Ecto neural progenitor cell (in vitro differentiated cells): ENCODE measurements at regions not wholly inside any gene's neighbourhood (a gene's known extent, or its start where the extent isn't known, plus 50 kb on each side); places are given as distances from the start of the nearest gene placed in this dataset.

ENCODE experiments used
- DNase-seq: peaks from one replicate; pipeline ENCODE4 v3.0.0-alpha.2; 2018; ENCODE audit warnings: low spot score

DNA sequence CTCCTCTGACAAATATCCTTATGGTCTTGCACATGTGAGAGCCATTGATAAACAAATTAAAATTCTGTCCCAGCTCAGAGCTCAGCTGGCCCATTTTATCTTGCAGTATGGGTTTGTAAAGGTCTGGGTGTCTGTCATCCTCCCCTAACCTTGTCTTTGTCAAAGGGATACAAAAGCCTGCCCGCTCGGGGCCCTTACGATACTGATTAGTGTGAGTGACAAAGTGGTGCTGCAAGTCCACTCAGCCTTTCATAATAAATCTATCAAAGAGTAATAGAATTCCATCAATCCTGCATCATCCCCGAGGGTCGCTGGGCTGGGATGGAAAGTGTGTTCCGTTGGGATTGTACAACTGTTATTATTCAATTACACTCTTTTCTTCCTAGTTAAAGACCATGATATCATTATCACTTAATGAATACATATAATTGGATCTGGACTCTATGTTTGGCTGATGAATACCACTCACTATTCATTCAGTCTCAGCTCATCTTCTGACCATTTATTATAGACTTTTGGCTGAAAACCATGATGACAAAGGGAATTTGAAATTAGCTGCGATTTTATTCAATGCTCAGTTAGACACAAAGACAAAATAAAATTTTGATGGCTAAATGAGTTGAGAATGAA, 122.5 kb upstream of the FOXD3 start:
- peak; percentile 47 for DNase-seq

DNA sequence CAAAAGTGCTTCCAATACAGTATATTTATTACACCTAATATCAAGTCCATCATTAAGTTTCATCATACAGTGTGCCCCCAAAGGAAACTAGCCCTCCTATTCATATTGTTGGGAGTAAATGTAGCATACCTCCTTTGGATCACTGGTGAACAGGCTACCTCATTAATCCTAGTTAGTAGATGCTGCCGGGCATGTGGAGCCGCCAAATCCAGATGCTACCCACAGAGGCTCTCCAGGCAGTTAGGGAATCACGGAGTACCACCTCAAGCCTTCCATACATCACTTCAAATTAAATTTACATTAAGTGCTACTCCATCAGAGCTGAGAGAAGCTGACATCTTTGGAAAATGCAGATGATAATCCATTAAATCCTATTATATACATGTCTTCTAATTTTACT, 121.7 kb upstream of the FOXD3 start:
- no peak for DNase-seq

DNA sequence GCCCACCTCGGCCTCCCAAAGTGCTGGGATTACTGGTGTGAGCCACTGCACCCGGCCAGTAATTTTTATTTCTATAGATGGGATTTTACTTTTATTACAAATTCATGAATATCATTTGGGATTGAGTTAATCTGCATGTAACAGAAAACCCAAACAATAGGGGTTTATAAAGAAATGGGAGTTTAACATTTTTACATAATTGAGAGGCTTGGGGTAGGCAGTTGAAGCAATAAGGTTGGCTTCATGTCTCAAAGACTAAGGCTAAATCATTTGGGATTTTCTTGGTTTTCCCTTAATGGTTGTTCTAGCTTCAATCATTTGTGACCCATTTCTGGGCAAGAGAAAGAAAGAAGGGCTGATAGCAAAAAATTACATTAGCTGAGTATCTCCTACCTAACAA, 118.7 kb upstream of the FOXD3 start:
- no peak for DNase-seq

GRCh38 chr1:63205776-63206175, 116.6 kb upstream of the FOXD3 start:
- no peak for DNase-seq

GRCh38 chr1:63214553-63214952, 107.8 kb upstream of the FOXD3 start:
- no peak for DNase-seq

DNA sequence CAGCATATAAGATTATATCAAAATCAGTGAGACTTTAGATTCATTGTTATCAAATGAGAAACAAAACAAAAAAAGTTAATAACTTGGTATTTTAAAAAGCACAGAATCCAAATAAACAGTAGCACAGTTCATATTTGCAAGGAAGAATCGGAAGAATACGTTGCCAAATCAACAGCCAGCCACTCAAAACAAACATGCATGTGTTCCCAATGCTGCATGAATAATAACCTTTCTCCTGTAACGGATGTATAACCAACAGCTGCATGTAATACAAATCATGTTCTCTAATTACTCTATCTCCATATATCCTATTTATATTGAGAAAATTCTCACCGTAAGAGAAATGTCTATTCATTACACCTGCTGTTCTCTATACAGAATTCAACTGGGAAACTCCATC, 98.9 kb upstream of the FOXD3 start:
- no peak for DNase-seq

DNA sequence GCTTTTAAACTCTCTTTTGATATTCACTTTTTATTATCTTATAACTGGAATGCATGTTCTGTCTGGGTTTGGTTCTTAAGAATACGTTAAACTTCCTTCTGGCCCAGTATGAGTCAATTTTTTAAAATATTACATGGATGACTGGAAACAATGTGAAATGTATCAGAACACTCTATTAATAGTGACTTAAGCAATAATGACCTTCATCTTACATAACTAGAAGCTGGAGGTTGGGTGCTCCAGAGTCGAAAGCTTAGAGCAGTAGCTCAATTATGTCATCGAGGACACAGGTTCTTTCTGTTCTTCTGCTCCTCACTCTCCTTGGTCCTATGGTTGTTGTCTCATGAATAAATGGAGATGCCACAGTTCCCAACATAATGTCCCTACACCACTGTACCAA, 91.6 kb upstream of the FOXD3 start:
- DNase-seq: no peak

DNA sequence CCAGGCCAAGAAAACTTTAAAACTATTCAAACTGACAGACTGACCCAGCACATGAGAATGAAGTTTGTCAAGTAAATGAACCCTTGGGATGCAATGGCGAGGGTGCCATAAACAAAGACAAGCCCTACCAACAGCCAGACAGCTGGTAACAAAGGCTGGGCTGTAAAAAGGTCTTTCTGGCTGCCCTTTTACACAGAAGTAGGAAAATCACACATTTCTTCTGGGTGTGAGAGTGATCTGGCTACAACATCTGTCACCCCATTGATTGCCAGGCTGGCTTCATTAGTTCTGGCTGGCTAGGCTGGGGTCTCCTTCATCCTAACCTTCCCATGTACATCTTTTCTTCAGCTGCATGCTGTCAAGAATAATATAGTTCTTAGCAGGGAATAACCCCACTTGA, 83.6 kb upstream of the FOXD3 start:
- DNase-seq: no peak

DNA sequence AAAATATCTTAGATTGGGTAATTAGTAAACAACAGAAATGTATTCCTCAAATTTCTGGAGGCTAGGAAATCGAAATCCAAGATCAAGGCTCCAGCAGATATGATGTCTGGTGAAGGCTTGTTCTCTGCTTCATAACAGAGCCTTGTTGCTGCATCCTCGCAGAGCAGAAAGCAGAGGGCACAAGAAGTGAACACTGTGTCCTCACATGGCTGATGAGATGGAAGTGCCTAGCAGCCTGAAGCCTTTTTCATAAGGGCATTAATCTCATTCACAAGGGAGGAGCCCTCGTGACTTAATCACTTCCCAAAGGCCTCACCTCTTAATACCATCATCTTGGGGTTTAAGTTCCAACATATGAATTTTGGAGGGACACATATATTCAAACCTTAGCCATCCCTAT, 77.2 kb upstream of the FOXD3 start:
- DNase-seq: no peak

GRCh38 chr1:63248216-63248615, 74.2 kb upstream of the FOXD3 start:
- no peak for DNase-seq

DNA sequence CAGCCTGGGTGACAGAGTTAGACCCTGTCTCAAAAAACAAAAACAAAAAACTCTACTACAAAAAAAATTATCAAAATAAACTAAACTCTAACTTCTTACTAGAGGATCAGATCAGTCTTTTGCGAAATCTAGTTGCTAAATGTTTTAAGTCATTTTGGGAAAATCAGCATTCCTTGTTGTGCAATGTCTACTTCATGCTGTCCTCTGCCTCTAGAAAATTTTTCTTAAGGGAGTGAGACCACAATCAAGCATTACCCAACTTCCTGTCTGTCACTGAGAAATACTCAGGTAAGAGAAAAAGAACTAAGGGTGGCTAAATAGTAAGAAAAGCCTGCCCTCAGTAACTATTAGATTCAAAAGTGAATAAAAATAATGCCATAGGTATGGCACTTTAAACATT, 67.2 kb upstream of the FOXD3 start:
- DNase-seq: no peak

DNA sequence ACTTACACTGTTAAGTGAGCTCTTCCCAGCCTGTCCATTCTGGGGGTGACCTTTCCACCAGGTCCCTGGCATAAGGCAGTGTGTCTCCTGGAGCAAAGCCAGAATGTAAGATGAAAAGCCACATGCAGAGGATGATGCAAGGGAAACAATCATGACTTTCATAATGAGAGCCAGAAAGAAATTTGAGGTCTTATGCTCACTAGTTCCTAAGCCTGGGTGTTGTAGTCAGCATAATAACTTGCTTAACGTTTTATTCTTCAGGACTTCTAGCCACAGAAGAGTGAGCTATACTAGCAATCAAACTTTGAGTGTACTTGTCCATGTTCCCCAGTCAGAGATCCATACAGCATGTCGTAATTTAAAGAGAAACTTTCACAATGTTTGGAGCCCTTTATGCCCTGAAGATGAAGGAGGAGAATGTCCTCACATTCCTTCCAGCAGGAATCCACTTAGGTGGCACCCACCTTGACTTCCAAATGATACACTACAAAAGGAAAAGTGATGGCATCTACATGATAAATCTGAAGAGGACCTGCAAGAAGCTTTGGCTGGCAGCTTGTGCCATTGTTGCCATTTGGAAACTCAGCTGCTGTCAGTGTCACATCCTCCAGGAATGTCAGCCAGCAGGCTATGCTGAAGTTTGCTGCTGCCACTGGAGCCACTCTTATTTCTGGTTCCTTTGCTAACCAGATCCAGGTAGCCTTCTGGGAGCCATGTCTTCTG, 60.5 kb upstream of the FOXD3 start:
- no peak for DNase-seq

DNA sequence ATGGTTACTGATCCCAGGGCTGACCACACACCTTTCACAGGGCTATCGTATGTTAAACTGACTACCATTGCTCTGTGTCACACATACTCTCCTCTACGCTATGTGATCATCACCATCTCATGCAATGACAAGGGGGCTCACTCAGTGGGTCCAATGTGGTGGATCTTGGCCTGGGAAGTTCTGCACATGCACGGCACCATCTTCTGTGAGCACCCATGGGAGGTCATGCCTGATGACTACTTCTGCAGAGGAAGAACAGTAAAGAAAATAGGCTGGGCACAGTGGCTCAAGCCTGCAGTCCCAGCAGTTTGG, 60.0 kb upstream of the FOXD3 start:
- no peak for DNase-seq

GRCh38 chr1:63264161-63264560, 58.2 kb upstream of the FOXD3 start:
- no peak for DNase-seq

- no peak for DNase-seq
Observed at GRCh38 chr1:63266857-63267256, 55.5 kb upstream of the FOXD3 start.

DNA sequence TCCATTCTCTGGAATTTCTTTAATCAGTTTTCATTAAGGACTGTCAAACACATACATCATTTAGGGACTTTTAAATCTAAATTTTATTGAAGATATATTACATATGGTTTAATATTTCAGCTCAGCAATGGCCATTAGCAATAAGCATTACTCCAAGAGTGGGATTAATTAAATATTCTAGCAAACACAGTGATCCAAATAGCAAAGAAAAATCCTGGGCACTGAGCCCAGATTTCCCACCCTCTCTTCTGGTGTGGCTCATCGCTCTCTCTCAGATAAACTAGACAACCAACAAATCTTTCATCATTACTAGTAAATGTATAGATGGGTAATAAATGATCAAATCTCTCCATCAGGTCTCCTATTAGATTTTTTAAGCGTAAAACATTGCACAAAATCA, 53.5 kb upstream of the FOXD3 start:
- DNase-seq: no peak

DNA sequence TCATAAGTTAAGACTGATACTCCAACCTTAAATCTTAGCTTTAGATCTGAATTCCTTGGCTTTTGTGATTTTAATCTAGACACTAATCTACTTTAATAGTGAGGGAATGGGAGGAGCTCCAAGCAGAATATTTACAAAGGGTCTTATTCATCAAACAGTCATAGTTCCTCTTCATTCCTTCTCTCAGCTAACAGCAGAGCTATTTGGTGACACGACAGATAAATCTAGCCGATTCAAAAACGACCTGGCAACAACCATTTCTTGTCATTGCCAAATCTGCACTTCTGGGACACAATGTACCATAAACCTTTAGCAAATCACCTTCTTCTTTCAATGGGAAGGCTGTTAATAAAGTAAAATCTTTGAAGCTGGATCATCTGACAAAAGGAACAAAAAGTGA, 52.8 kb upstream of the FOXD3 start:
- DNase-seq: no peak
